Parathyroid adenoma (tissue), 2 donors: ENCODE measurements at regions not wholly inside any gene's neighbourhood (a gene's known extent, or its start where the extent isn't known, plus 50 kb on each side); places are given as distances from the start of the nearest gene placed in this dataset.
"Not testable (repeated sequence)": the region's sequence is repeated elsewhere in the genome, so short reads cannot be mapped to it uniquely, and the experiment has no call there.

Experiments used
- H2AFZ ChIP-seq: fragments of 300-600 bp; sonication (generic); one replicate; pipeline ENCODE4 v1.7.0; 2017; ENCODE audit warnings: antibody characterized with exemption, mild to moderate bottlenecking
- H3K27ac ChIP-seq: fragments of 300-600 bp; sonication (generic); one replicate; pipeline ENCODE4 v1.7.0; 2017
- H3K27me3 ChIP-seq: fragments of 300-600 bp; sonication (generic); one replicate; pipeline ENCODE4 v1.7.0; 2017; ENCODE audit warnings: low read length; ENCODE audit not compliant: control insufficient read depth, insufficient read depth
- H3K36me3 ChIP-seq: fragments of 300-600 bp; sonication (generic); one replicate; pipeline ENCODE4 v1.7.0; 2017; ENCODE audit warnings: low read length; ENCODE audit not compliant: control insufficient read depth, insufficient read depth
- H3K4me1 ChIP-seq: fragments of 300-600 bp; sonication (generic); one replicate; pipeline ENCODE4 v1.7.0; 2017; ENCODE audit warnings: control low read depth
- H3K4me2 ChIP-seq: fragments of 300-600 bp; sonication (generic); one replicate; pipeline ENCODE4 v1.7.0; 2017; ENCODE audit warnings: low read length
- H3K4me3 ChIP-seq: fragments of 300-600 bp; sonication (generic); one replicate; pipeline ENCODE4 v1.7.0; 2017; ENCODE audit warnings: low read depth, low read length
- H3K79me2 ChIP-seq: fragments of 300-600 bp; sonication (generic); one replicate; pipeline ENCODE4 v1.7.0; 2017; ENCODE audit warnings: control low read depth
- H3K9ac ChIP-seq: fragments of 300-600 bp; sonication (generic); one replicate; pipeline ENCODE4 v1.7.0; 2017; ENCODE audit warnings: mild to moderate bottlenecking
- H3K9me3 ChIP-seq: fragments of 300-600 bp; sonication (generic); one replicate; pipeline ENCODE4 v1.7.0; 2017; ENCODE audit warnings: low read length; ENCODE audit not compliant: control insufficient read depth
- TF ChIP-seq, protein P1 (sequence below): fragments of 300-600 bp; sonication (generic); IDR thresholded peaks from one replicate; pipeline ENCODE4 v1.7.0; 2017; ENCODE audit warnings: antibody characterized with exemption, mild to moderate bottlenecking
- donor health status: primary hyperparathyroidism.

DNA sequence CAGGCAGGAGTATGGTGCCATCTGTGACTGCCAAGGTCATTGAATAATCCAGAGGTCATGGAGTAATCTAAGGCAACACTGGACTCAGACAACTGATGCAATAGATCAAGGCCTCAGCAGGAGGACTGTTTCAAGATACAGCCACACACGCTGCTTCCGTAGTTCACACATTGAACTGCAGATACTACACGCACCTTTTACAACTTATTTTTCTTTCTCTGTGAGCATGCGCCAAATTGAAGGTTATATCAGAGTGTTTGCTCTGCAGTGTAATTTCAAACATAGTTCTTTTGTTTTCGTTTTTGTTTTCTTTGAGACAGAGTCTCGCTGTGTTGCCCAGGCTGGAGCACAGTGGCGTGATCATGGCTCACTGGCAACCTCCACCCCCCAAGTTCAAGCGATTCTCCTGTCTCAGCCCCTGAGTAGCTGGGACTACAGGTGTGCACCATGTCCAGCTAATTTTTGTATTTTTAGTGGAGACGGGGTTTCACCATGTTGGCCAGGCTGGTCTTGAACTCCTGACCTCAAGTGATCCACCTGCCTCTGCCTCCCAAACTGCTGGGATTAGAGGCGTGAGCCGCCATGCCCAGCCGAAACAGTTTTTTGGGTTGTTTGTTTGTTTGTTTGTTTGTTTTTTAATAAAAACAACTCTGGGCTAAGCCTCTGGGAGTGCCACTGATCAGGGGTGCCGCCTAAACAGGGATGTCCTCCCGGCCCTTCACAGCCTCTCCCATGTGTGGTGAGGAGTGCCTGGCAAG lies 96.6 kb upstream of the NAA20 start:
- no peak overlapping the region for H3K9ac ChIP-seq
- H3K27me3 ChIP-seq: no peaks in the 10 kb centered on the region
- no peak overlapping the region for H3K4me3 ChIP-seq
- H3K9me3 ChIP-seq: no peaks in the 10 kb centered on the region
- no peak overlapping the region for H2AFZ ChIP-seq
- no peaks in the 10 kb centered on the region for H3K36me3 ChIP-seq
- no peak overlapping the region for H3K4me2 ChIP-seq
- H3K4me1 ChIP-seq: no peaks in the 10 kb centered on the region
- no peak overlapping the region for H3K27ac ChIP-seq
- TF ChIP-seq, protein P1, sequence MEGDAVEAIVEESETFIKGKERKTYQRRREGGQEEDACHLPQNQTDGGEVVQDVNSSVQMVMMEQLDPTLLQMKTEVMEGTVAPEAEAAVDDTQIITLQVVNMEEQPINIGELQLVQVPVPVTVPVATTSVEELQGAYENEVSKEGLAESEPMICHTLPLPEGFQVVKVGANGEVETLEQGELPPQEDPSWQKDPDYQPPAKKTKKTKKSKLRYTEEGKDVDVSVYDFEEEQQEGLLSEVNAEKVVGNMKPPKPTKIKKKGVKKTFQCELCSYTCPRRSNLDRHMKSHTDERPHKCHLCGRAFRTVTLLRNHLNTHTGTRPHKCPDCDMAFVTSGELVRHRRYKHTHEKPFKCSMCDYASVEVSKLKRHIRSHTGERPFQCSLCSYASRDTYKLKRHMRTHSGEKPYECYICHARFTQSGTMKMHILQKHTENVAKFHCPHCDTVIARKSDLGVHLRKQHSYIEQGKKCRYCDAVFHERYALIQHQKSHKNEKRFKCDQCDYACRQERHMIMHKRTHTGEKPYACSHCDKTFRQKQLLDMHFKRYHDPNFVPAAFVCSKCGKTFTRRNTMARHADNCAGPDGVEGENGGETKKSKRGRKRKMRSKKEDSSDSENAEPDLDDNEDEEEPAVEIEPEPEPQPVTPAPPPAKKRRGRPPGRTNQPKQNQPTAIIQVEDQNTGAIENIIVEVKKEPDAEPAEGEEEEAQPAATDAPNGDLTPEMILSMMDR: no peak
- peaks cover 3% of the 10 kb centered on the region for H3K79me2 ChIP-seq

GRCh38 chr20:19921284-19921793 lies 95.8 kb upstream of the NAA20 start:
- H3K9ac ChIP-seq: no peak overlapping the region
- H3K4me1 ChIP-seq: no peaks in the 10 kb centered on the region
- H3K27ac ChIP-seq: no peak overlapping the region
- no peak overlapping the region for H3K4me2 ChIP-seq
- H3K4me3 ChIP-seq: no peak overlapping the region
- H3K36me3 ChIP-seq: no peaks in the 10 kb centered on the region
- TF ChIP-seq, protein P1: no peak
- no peaks in the 10 kb centered on the region for H3K27me3 ChIP-seq
- H3K9me3 ChIP-seq: no peaks in the 10 kb centered on the region
- no peak overlapping the region for H2AFZ ChIP-seq
- H3K79me2 ChIP-seq: peaks cover 3% of the 10 kb centered on the region

GRCh38 chr20:19921829-19922228 lies 95.3 kb upstream of the NAA20 start:
- H2AFZ ChIP-seq, H3K9ac ChIP-seq, H3K4me1 ChIP-seq, H3K27ac ChIP-seq, H3K79me2 ChIP-seq, H3K4me2 ChIP-seq, H3K4me3 ChIP-seq, H3K9me3 ChIP-seq, H3K36me3 ChIP-seq, H3K27me3 ChIP-seq: not testable (repeated sequence)

DNA sequence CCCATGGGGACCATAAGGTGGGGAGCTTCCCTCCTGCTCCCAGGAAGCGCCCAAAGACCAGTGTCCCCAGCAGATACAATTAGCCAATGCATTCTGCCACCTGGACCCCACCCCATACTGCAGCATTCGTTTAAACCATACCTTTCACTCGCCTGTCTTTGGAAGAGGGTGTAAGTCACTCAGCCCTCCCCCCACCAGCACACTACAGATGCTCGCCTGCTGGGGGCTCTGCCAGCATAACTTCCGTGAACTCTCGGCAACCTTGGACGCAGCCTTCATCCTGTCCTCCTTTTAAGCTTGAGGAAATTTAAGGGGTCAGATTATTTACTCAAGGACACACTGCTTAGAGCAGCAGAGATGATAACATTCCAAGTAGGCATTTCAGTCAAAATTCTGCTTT lies 94.4 kb upstream of the NAA20 start:
- H3K27ac ChIP-seq: no peak overlapping the region
- no peak overlapping the region for H2AFZ ChIP-seq
- peaks cover 3% of the 10 kb centered on the region for H3K79me2 ChIP-seq
- TF ChIP-seq, protein P1: no peak
- H3K4me2 ChIP-seq: no peak overlapping the region
- no peak overlapping the region for H3K9ac ChIP-seq
- H3K36me3 ChIP-seq: no peaks in the 10 kb centered on the region
- H3K4me1 ChIP-seq: no peaks in the 10 kb centered on the region
- no peaks in the 10 kb centered on the region for H3K27me3 ChIP-seq
- no peak overlapping the region for H3K4me3 ChIP-seq
- no peaks in the 10 kb centered on the region for H3K9me3 ChIP-seq

GRCh38 chr20:19923762-19924161 lies 93.4 kb upstream of the NAA20 start:
- H3K79me2 ChIP-seq: peaks cover 3% of the 10 kb centered on the region
- H3K36me3 ChIP-seq: no peaks in the 10 kb centered on the region
- H3K9me3 ChIP-seq: no peaks in the 10 kb centered on the region
- TF ChIP-seq, protein P1: no peak
- no peak overlapping the region for H3K9ac ChIP-seq
- no peak overlapping the region for H2AFZ ChIP-seq
- no peak overlapping the region for H3K4me2 ChIP-seq
- H3K4me1 ChIP-seq: no peaks in the 10 kb centered on the region
- no peak overlapping the region for H3K4me3 ChIP-seq
- no peak overlapping the region for H3K27ac ChIP-seq
- H3K27me3 ChIP-seq: no peaks in the 10 kb centered on the region
